Body of pancreas (tissue), 4 donors: ENCODE measurements at regions not wholly inside any gene's neighbourhood (a gene's known extent, or its start where the extent isn't known, plus 50 kb on each side); places are given as distances from the start of the nearest gene placed in this dataset.

Source experiments
- POLR2A ChIP-seq, 3 donors: fragments of 450-650 bp; IDR thresholded peaks; one replicate each; pipeline ENCODE4 v1.6.1; 2016; ENCODE audit warnings: antibody characterized with exemption in 3 of 3, mild to moderate bottlenecking in 2 of 3
- TF ChIP-seq, protein P1 (sequence below), 7 experiments: fragments of 450-650 bp in 4 of 7; fragments of 200-600 bp in 3 of 7; sonication (generic) in 3 of 7; IDR thresholded peaks; one replicate each; pipeline ENCODE4 v1.5.1; 2016 to 2019; ENCODE audit warnings: antibody characterized with exemption in 7 of 7

DNA sequence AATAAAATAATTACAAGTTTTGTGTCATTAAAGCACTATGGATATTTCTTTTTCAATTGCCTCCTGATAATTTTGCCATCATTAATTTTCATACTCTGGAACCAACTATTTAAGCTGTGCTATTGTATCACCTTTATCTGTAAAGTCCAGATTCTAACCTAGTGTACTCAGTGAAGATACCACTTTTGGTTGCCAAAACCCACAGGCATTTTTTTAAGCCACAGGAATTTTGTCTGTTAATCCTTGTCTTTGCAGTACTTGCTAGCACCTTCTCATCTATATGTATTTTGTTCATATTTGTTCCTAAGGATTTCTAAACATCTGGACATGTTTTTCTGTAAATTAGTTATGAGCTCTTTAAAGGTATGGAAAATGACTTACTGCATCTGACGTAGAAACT lies 481.4 kb upstream of the DAB2 start:
- TF ChIP-seq, protein P1, sequence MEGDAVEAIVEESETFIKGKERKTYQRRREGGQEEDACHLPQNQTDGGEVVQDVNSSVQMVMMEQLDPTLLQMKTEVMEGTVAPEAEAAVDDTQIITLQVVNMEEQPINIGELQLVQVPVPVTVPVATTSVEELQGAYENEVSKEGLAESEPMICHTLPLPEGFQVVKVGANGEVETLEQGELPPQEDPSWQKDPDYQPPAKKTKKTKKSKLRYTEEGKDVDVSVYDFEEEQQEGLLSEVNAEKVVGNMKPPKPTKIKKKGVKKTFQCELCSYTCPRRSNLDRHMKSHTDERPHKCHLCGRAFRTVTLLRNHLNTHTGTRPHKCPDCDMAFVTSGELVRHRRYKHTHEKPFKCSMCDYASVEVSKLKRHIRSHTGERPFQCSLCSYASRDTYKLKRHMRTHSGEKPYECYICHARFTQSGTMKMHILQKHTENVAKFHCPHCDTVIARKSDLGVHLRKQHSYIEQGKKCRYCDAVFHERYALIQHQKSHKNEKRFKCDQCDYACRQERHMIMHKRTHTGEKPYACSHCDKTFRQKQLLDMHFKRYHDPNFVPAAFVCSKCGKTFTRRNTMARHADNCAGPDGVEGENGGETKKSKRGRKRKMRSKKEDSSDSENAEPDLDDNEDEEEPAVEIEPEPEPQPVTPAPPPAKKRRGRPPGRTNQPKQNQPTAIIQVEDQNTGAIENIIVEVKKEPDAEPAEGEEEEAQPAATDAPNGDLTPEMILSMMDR (IDR thresholded peaks at IDR 0.05), result no peak
- no peak for TF ChIP-seq POLR2A (IDR thresholded peaks at IDR 0.05)
